Stomach (tissue), 8 donors: ENCODE measurements at regions not wholly inside any gene's neighbourhood (a gene's known extent, or its start where the extent isn't known, plus 50 kb on each side); places are given as distances from the start of the nearest gene placed in this dataset.

Source experiments
- DNase-seq, 2 donors: peaks; one replicate each; pipeline versions ENCODE4 v3.0.0 to v3.0.0-alpha.2; 2013 to 2019
- H3K27ac ChIP-seq, 5 donors: fragments of 200-600 bp in 4 of 5; sonication (generic) in 4 of 5; one replicate each; pipeline ENCODE4 v1.5.1; 2013 to 2019; ENCODE audit warnings: mild to moderate bottlenecking in 1 of 5, moderate library complexity in 1 of 5
- H3K27me3 ChIP-seq, 3 donors: fragments of 200-600 bp; sonication (generic); one replicate each; pipeline ENCODE4 v1.5.1; 2017 to 2019; ENCODE audit warnings: mixed run types in 1 of 3
- H3K36me3 ChIP-seq, 4 donors: fragments of 200-600 bp; sonication (generic); 1 replicate in 3 of 4; 2 replicates in 1 of 4; pipeline ENCODE4 v1.5.1; 2016 to 2019
- H3K4me1 ChIP-seq, 4 donors: fragments of 200-600 bp; sonication (generic); one replicate each; pipeline ENCODE4 v1.5.1; 2016 to 2019
- H3K4me3 ChIP-seq, 4 donors: fragments of 200-600 bp; sonication (generic) in 3 of 4; one replicate each; pipeline ENCODE4 v1.5.1; 2016 to 2019; ENCODE audit warnings: mild to moderate bottlenecking in 1 of 4
- H3K9me3 ChIP-seq, 4 donors: fragments of 200-600 bp; sonication (generic); one replicate each; pipeline ENCODE4 v1.5.1; 2016 to 2019
- CTCF ChIP-seq, 7 experiments: fragments of 450-650 bp in 4 of 7; fragments of 200-600 bp in 3 of 7; sonication (generic) in 3 of 7; IDR thresholded peaks; one replicate each; pipeline ENCODE4 v1.5.1; 2016 to 2019; ENCODE audit warnings: antibody characterized with exemption in 7 of 7, control low read depth in 2 of 7, mild to moderate bottlenecking in 1 of 7
- EP300 ChIP-seq: sonication (generic); formaldehyde crosslinking; IDR thresholded peaks from one replicate; pipeline ENCODE4 v1.6.1; 2017; ENCODE audit warnings: antibody characterized with exemption
- POLR2A ChIP-seq, 4 donors: fragments of 450-650 bp; IDR thresholded peaks; one replicate each; pipeline ENCODE4 v1.6.1; 2016; ENCODE audit warnings: antibody characterized with exemption in 4 of 4, control low read depth in 2 of 4, mild to moderate bottlenecking in 1 of 4, moderate library complexity in 1 of 4
- POLR2AphosphoS5 ChIP-seq, 3 donors: sonication (generic); formaldehyde crosslinking; IDR thresholded peaks; one replicate each; pipeline ENCODE4 v1.6.1; 2016; ENCODE audit warnings: antibody characterized with exemption in 3 of 3
- WGBS, 5 donors: extraction: QIAGEN DNeasy Blood & Tissue Kit in 3 of 5; methylation state at CpG; one replicate each; pipeline versions ENCODE4 v1.1.5 to v1.1.7; 2013 to 2018; 5-methylcytosine and 5-hydroxymethylcytosine counted together
- intact Hi-C: fragments of 100-400 bp; cut with DNase I; formaldehyde crosslinking; loops from one replicate; pipeline ENCODE4 v1.15.1; 2023; ENCODE audit warnings: low total_unique reads
- donor health status: healthy with polysubstance abuse.
- donor health status: Bipolar disorder and iron deficiency.
- donor health status: healthy.

GRCh38 chr10:43821103-43821502 is 172.4 kb upstream of the ZNF32 start:
- Histone ChIP-seq H3K36me3 (no peaks in the 10 kb centered on the region), H3K4me1 (peaks cover 0 to 30% (median 19%) of the 10 kb centered on the region in 4 donors), H3K27ac (no peak overlapping the region), H3K9me3 (no peaks in the 10 kb centered on the region), H3K4me3 (no peak overlapping the region), H3K27me3 (no peaks in the 10 kb centered on the region)
- TF ChIP-seq POLR2AphosphoS5 (IDR thresholded peaks at IDR 0.05), result no peak
- TF ChIP-seq POLR2A (IDR thresholded peaks at IDR 0.05), result no peak
- TF ChIP-seq EP300, result no peak
- no peak for TF ChIP-seq CTCF (IDR thresholded peaks at IDR 0.05)
- intact Hi-C loops, result no loop called here
- DNase-seq, result no peak
- WGBS, 5 donors, result 84 to 96% (median 94%) methylated on average over 2 of the region's 2 CpGs

GRCh38 chr10:43820663-43821062 is 172.0 kb upstream of the ZNF32 start:
- Histone ChIP-seq H3K36me3 (no peaks in the 10 kb centered on the region), H3K4me1 (peaks cover 0 to 32% (median 20%) of the 10 kb centered on the region in 4 donors), H3K9me3 (no peaks in the 10 kb centered on the region), H3K4me3 (no peak overlapping the region), H3K27ac (no peak overlapping the region), H3K27me3 (no peaks in the 10 kb centered on the region)
- TF ChIP-seq EP300 (no peak), POLR2A (IDR thresholded peaks at IDR 0.05) (no peak), CTCF (IDR thresholded peaks at IDR 0.05) (no peak), POLR2AphosphoS5 (IDR thresholded peaks at IDR 0.05) (no peak)
- intact Hi-C loops, result no loop called here
- WGBS, 5 donors, result 80 to 86% (median 84%) methylated on average over 3 of the region's 3 CpGs
- DNase-seq, result no peak

GRCh38 chr10:43819464-43820230 is 171.0 kb upstream of the ZNF32 start:
- TF ChIP-seq CTCF (IDR thresholded peaks at IDR 0.05) (no peak), POLR2AphosphoS5 (IDR thresholded peaks at IDR 0.05) (no peak), EP300 (no peak), POLR2A (IDR thresholded peaks at IDR 0.05) (no peak)
- Histone ChIP-seq H3K27me3 (no peaks in the 10 kb centered on the region), H3K9me3 (no peaks in the 10 kb centered on the region), H3K4me3 (no peak overlapping the region), H3K36me3 (no peaks in the 10 kb centered on the region), H3K27ac (no peak overlapping the region), H3K4me1 (peaks cover 0 to 35% (median 17%) of the 10 kb centered on the region in 4 donors)
- WGBS, 5 donors, result 89 to 94% (median 93%) methylated on average over 22 of the region's 22 CpGs
- DNase-seq, result no peak
- intact Hi-C loops, result no loop called here

- H3K9me3 ChIP-seq, result no peaks in the 10 kb centered on the region
- WGBS, 5 donors, result 78 to 96% (median 94%) methylated on average over 4 of the region's 4 CpGs
- no peak for TF ChIP-seq POLR2AphosphoS5 (IDR thresholded peaks at IDR 0.05)
- no peak for TF ChIP-seq EP300
- TF ChIP-seq CTCF (IDR thresholded peaks at IDR 0.05), result no peak
- TF ChIP-seq POLR2A (IDR thresholded peaks at IDR 0.05), result no peak
- H3K27me3 ChIP-seq, result no peaks in the 10 kb centered on the region
- no peak for DNase-seq
- peaks cover 0 to 34% (median 15%) of the 10 kb centered on the region in 4 donors for H3K4me1 ChIP-seq
- intact Hi-C loops, result no loop called here
- no peaks in the 10 kb centered on the region for H3K36me3 ChIP-seq
- H3K27ac ChIP-seq, result no peak overlapping the region
- no peak overlapping the region for H3K4me3 ChIP-seq
Observed at GRCh38 chr10:43818687-43819086, 170.0 kb upstream of the ZNF32 start.
